ENCODE measurements at regions not wholly inside any gene's neighbourhood (a gene's known extent, or its start where the extent isn't known, plus 50 kb on each side); places are given as distances from the start of the nearest gene placed in this dataset.
A peak's percentile ranks its signal among the peaks of the same experiment; 100 is the strongest.
"Not testable (repeated sequence)": the region's sequence is repeated elsewhere in the genome, so short reads cannot be mapped to it uniquely, and the experiment has no call there.

- TF ChIP-seq SPI1 (IDR thresholded peaks at IDR 0.05; ENCODE audit: low read depth, low read length) (no peak), POU2F2 (IDR thresholded peaks at IDR 0.05; ENCODE audit: low read depth, low read length) (no peak), POLR2AphosphoS5 (IDR thresholded peaks at IDR 0.05; ENCODE audit: low read depth, low read length) (no peak), PAX5 (IDR thresholded peaks at IDR 0.05; ENCODE audit: insufficient read depth, low read length, severe bottlenecking) (no peak), TAF1 (IDR thresholded peaks at IDR 0.05; ENCODE audit: low read depth, low read length) (no peak), POLR2A (IDR thresholded peaks at IDR 0.05; ENCODE audit: low read depth, low read length) (no peak)
- DNase-seq (ENCODE audit: insufficient read length, low spot score) = no peak
Observed at GRCh38 chr11:83403691-83404389, 117.7 kb upstream of the CCDC90B start.

GRCh38 chr11:83401506-83402225, 115.5 kb upstream of the CCDC90B start:
- peak; percentile 80 for FAIRE-seq
- TF ChIP-seq POU2F2 (IDR thresholded peaks at IDR 0.05; ENCODE audit: low read depth, low read length) (no peak), SPI1 (IDR thresholded peaks at IDR 0.05; ENCODE audit: low read depth, low read length) (peak; percentile 64)

More at GRCh38 chr11:83403691-83404389, 117.7 kb upstream of the CCDC90B start:
- FAIRE-seq = no peak

GRCh38 chr11:83394331-83394730, 108.2 kb upstream of the CCDC90B start:
- FAIRE-seq (no peak), DNase-seq (ENCODE audit: insufficient read length, low spot score) (no peak)
- TF ChIP-seq POU2F2 (IDR thresholded peaks at IDR 0.05; ENCODE audit: low read depth, low read length) = no peak
- no peak for TF ChIP-seq TAF1 (IDR thresholded peaks at IDR 0.05; ENCODE audit: low read depth, low read length)
- TF ChIP-seq PAX5 (IDR thresholded peaks at IDR 0.05; ENCODE audit: insufficient read depth, low read length, severe bottlenecking) = no peak
- no peak for TF ChIP-seq POLR2A (IDR thresholded peaks at IDR 0.05; ENCODE audit: low read depth, low read length)
- TF ChIP-seq SPI1 (IDR thresholded peaks at IDR 0.05; ENCODE audit: low read depth, low read length) = no peak
- no peak for TF ChIP-seq POLR2AphosphoS5 (IDR thresholded peaks at IDR 0.05; ENCODE audit: low read depth, low read length)

More at GRCh38 chr11:83401506-83402225, 115.5 kb upstream of the CCDC90B start:
- DNase-seq (ENCODE audit: insufficient read length, low spot score) = no peak

GRCh38 chr11:83392556-83392955, 106.4 kb upstream of the CCDC90B start:
- no peak for FAIRE-seq

GRCh38 chr11:83389975-83390374, 103.8 kb upstream of the CCDC90B start:
- no peak for FAIRE-seq
- no peak for DNase-seq (ENCODE audit: insufficient read length, low spot score)
- TF ChIP-seq PAX5 (IDR thresholded peaks at IDR 0.05; ENCODE audit: insufficient read depth, low read length, severe bottlenecking) (no peak), SPI1 (IDR thresholded peaks at IDR 0.05; ENCODE audit: low read depth, low read length) (no peak), TAF1 (IDR thresholded peaks at IDR 0.05; ENCODE audit: low read depth, low read length) (no peak), POLR2AphosphoS5 (IDR thresholded peaks at IDR 0.05; ENCODE audit: low read depth, low read length) (no peak), POLR2A (IDR thresholded peaks at IDR 0.05; ENCODE audit: low read depth, low read length) (no peak), POU2F2 (IDR thresholded peaks at IDR 0.05; ENCODE audit: low read depth, low read length) (no peak)

More at GRCh38 chr11:83392556-83392955, 106.4 kb upstream of the CCDC90B start:
- TF ChIP-seq POU2F2 (IDR thresholded peaks at IDR 0.05; ENCODE audit: low read depth, low read length) (no peak), PAX5 (IDR thresholded peaks at IDR 0.05; ENCODE audit: insufficient read depth, low read length, severe bottlenecking) (no peak), POLR2A (IDR thresholded peaks at IDR 0.05; ENCODE audit: low read depth, low read length) (no peak), TAF1 (IDR thresholded peaks at IDR 0.05; ENCODE audit: low read depth, low read length) (no peak), SPI1 (IDR thresholded peaks at IDR 0.05; ENCODE audit: low read depth, low read length) (no peak), POLR2AphosphoS5 (IDR thresholded peaks at IDR 0.05; ENCODE audit: low read depth, low read length) (no peak)
- no peak for DNase-seq (ENCODE audit: insufficient read length, low spot score)

- not testable (repeated sequence) for FAIRE-seq; DNase-seq (ENCODE audit: insufficient read length, low spot score)
Observed at GRCh38 chr11:83383838-83384237, 97.7 kb upstream of the CCDC90B start.

- DNase-seq (ENCODE audit: insufficient read length, low spot score) (no peak), FAIRE-seq (no peak)
- TF ChIP-seq TAF1 (IDR thresholded peaks at IDR 0.05; ENCODE audit: low read depth, low read length) = no peak
- no peak for TF ChIP-seq POLR2AphosphoS5 (IDR thresholded peaks at IDR 0.05; ENCODE audit: low read depth, low read length)
- no peak for TF ChIP-seq POLR2A (IDR thresholded peaks at IDR 0.05; ENCODE audit: low read depth, low read length)
- no peak for TF ChIP-seq PAX5 (IDR thresholded peaks at IDR 0.05; ENCODE audit: insufficient read depth, low read length, severe bottlenecking)
- no peak for TF ChIP-seq POU2F2 (IDR thresholded peaks at IDR 0.05; ENCODE audit: low read depth, low read length)
- no peak for TF ChIP-seq SPI1 (IDR thresholded peaks at IDR 0.05; ENCODE audit: low read depth, low read length)
Observed at GRCh38 chr11:83374311-83374710, 88.1 kb upstream of the CCDC90B start.

- TF ChIP-seq POU2F2 (IDR thresholded peaks at IDR 0.05; ENCODE audit: low read depth, low read length) (no peak), TAF1 (IDR thresholded peaks at IDR 0.05; ENCODE audit: low read depth, low read length) (no peak), POLR2A (IDR thresholded peaks at IDR 0.05; ENCODE audit: low read depth, low read length) (no peak), POLR2AphosphoS5 (IDR thresholded peaks at IDR 0.05; ENCODE audit: low read depth, low read length) (no peak), SPI1 (IDR thresholded peaks at IDR 0.05; ENCODE audit: low read depth, low read length) (no peak), PAX5 (IDR thresholded peaks at IDR 0.05; ENCODE audit: insufficient read depth, low read length, severe bottlenecking) (no peak)
- no peak for DNase-seq (ENCODE audit: insufficient read length, low spot score)
- FAIRE-seq = no peak
Observed at GRCh38 chr11:83371489-83371888, 85.3 kb upstream of the CCDC90B start.

GRCh38 chr11:83367745-83368144, 81.6 kb upstream of the CCDC90B start:
- TF ChIP-seq SPI1 (IDR thresholded peaks at IDR 0.05; ENCODE audit: low read depth, low read length) = no peak
- no peak for TF ChIP-seq POLR2A (IDR thresholded peaks at IDR 0.05; ENCODE audit: low read depth, low read length)
- no peak for TF ChIP-seq TAF1 (IDR thresholded peaks at IDR 0.05; ENCODE audit: low read depth, low read length)
- TF ChIP-seq POLR2AphosphoS5 (IDR thresholded peaks at IDR 0.05; ENCODE audit: low read depth, low read length) = no peak
- no peak for TF ChIP-seq POU2F2 (IDR thresholded peaks at IDR 0.05; ENCODE audit: low read depth, low read length)
- no peak for TF ChIP-seq PAX5 (IDR thresholded peaks at IDR 0.05; ENCODE audit: insufficient read depth, low read length, severe bottlenecking)
- FAIRE-seq (no peak), DNase-seq (ENCODE audit: insufficient read length, low spot score) (no peak)

Data from GM12891 (cell line).